Calu3 (cell line): ENCODE measurements at regions not wholly inside any gene's neighbourhood (a gene's known extent, or its start where the extent isn't known, plus 50 kb on each side); places are given as distances from the start of the nearest gene placed in this dataset.

Experiments
- BruUV-seq: library from RNA; stranded (reverse); fragments of 400-500 nt; replicated peaks from 2 replicates; lab custom pipeline; 2021; lab: Mats Ljungman, UMichigan
- CTCF ChIA-PET: fragments of 300-600 bp; sonication (Branson Sonifier 250); formaldehyde crosslinking; loops from one replicate; lab custom pipeline; 2022; ENCODE audit warnings: antibody characterized with exemption; lab: Charles Lee
- DNase-seq: peaks from one replicate; pipeline ENCODE4 v3.0.0; 2022
- H3K27ac Mint-ChIP-seq: one replicate; pipeline ENCODE4 v1.8.0; 2022; ENCODE audit warnings: mixed read lengths; ENCODE audit not compliant: unreplicated experiment
- H3K27me3 Mint-ChIP-seq: one replicate; pipeline ENCODE4 v1.8.0; 2022; ENCODE audit warnings: mixed read lengths; ENCODE audit not compliant: unreplicated experiment
- H3K36me3 Mint-ChIP-seq: one replicate; pipeline ENCODE4 v1.8.0; 2022; ENCODE audit warnings: mild to moderate bottlenecking, moderate library complexity, mixed read lengths; ENCODE audit not compliant: insufficient read depth, unreplicated experiment
- H3K4me1 Mint-ChIP-seq: one replicate; pipeline ENCODE4 v1.8.0; 2022; ENCODE audit warnings: mild to moderate bottlenecking, low read depth, mixed read lengths; ENCODE audit not compliant: unreplicated experiment
- H3K4me3 Mint-ChIP-seq: one replicate; pipeline ENCODE4 v1.8.0; 2022; ENCODE audit warnings: mild to moderate bottlenecking, low read depth, moderate library complexity, mixed read lengths; ENCODE audit not compliant: unreplicated experiment
- H3K9me3 Mint-ChIP-seq: one replicate; pipeline ENCODE4 v1.8.0; 2022; ENCODE audit warnings: low read depth, mixed read lengths; ENCODE audit not compliant: unreplicated experiment
- CTCF ChIP-seq: fragments of 200-600 bp; IDR thresholded peaks from one replicate; pipeline ENCODE4 v1.8.0; 2022; ENCODE audit warnings: antibody characterized with exemption; ENCODE audit not compliant: unreplicated experiment
- intact Hi-C: fragments of 100-400 bp; cut with micrococcal nuclease; formaldehyde crosslinking; loops from one replicate; pipeline ENCODE4 v1.10.0; 2022; ENCODE audit not compliant: unreplicated experiment

- TF ChIP-seq CTCF = no peak
- Mint-ChIP-seq H3K27me3 (no peaks in the 10 kb centered on the region), H3K36me3 (no peaks in the 10 kb centered on the region), H3K4me1 (no peaks in the 10 kb centered on the region), H3K9me3 (no peaks in the 10 kb centered on the region), H3K4me3 (no peak overlapping the region), H3K27ac (no peak overlapping the region)
- no peak for DNase-seq
- CTCF ChIA-PET = no interaction called here
- no TSS peak for BruUV-seq
- intact Hi-C loops = no loop called here
Observed at GRCh38 chr2:147214914-147215313, 629.9 kb upstream of the ACVR2A start.

- intact Hi-C loops = no loop called here
- no TSS peak for BruUV-seq
- DNase-seq = no peak
- CTCF ChIA-PET = no interaction called here
- Mint-ChIP-seq H3K9me3 (peaks cover 5% of the 10 kb centered on the region), H3K27me3 (no peaks in the 10 kb centered on the region), H3K4me3 (no peak overlapping the region), H3K4me1 (no peaks in the 10 kb centered on the region), H3K36me3 (no peaks in the 10 kb centered on the region), H3K27ac (no peak overlapping the region)
- no peak for TF ChIP-seq CTCF
Observed at GRCh38 chr2:147211484-147211883, 633.3 kb upstream of the ACVR2A start.

- peaks cover 9% of the 10 kb centered on the region for H3K4me1 Mint-ChIP-seq
- CTCF ChIA-PET = no interaction called here
- BruUV-seq = no TSS peak
- H3K27ac Mint-ChIP-seq = no peak overlapping the region
- DNase-seq = no peak
- intact Hi-C loops = no loop called here
- no peak overlapping the region for H3K4me3 Mint-ChIP-seq
- H3K36me3 Mint-ChIP-seq = no peaks in the 10 kb centered on the region
- no peaks in the 10 kb centered on the region for H3K27me3 Mint-ChIP-seq
- TF ChIP-seq CTCF = no peak
- H3K9me3 Mint-ChIP-seq = peaks cover 16% of the 10 kb centered on the region
Observed at GRCh38 chr2:147204102-147204501, 640.7 kb upstream of the ACVR2A start.

GRCh38 chr2:147198651-147199171, 646.1 kb upstream of the ACVR2A start:
- DNase-seq = no peak
- CTCF ChIA-PET = no interaction called here
- Mint-ChIP-seq H3K9me3 (peaks cover 4% of the 10 kb centered on the region), H3K27ac (no peak overlapping the region), H3K4me3 (no peak overlapping the region), H3K27me3 (no peaks in the 10 kb centered on the region), H3K36me3 (no peaks in the 10 kb centered on the region), H3K4me1 (peaks cover 9% of the 10 kb centered on the region)
- intact Hi-C loops = no loop called here
- TF ChIP-seq CTCF = no peak
- no TSS peak for BruUV-seq
